Body of pancreas (tissue), 4 donors: ENCODE measurements at regions not wholly inside any gene's neighbourhood (a gene's known extent, or its start where the extent isn't known, plus 50 kb on each side); places are given as distances from the start of the nearest gene placed in this dataset.
A peak's percentile ranks its signal among the peaks of the same experiment; 100 is the strongest.

Experiments used
- ATAC-seq: fragments of 150-250 bp; one replicate; pipeline ENCODE4 v1.9.1; 2016
- DNase-seq, 4 donors: peaks; one replicate each; pipeline ENCODE4 v3.0.0-alpha.2; 2019
- H3K27ac ChIP-seq, 4 donors: fragments of 200-600 bp; sonication (generic); 1 replicate in 3 of 4; 2 replicates in 1 of 4; pipeline versions ENCODE4 v1.5.1 to v1.6.1; 2016 to 2019; ENCODE audit warnings: mild to moderate bottlenecking in 1 of 4, mixed read lengths in 1 of 4, moderate library complexity in 1 of 4
- H3K27me3 ChIP-seq, 2 donors: fragments of 200-600 bp; sonication (generic); one replicate each; pipeline ENCODE4 v1.6.0; 2016; ENCODE audit warnings: mild to moderate bottlenecking in 1 of 2
- H3K36me3 ChIP-seq, 2 donors: fragments of 200-600 bp; sonication (generic); replicated peaks in 1 of 2; 2 replicates each; pipeline ENCODE4 v1.5.1; 2016; ENCODE audit warnings: low read depth in 2 of 2; ENCODE audit not compliant: insufficient read depth in 1 of 2
- H3K4me1 ChIP-seq: fragments of 200-600 bp; sonication (generic); one replicate; pipeline ENCODE4 v1.6.0; 2016
- H3K4me3 ChIP-seq, 2 donors: fragments of 200-600 bp; sonication (generic); 1 replicate in 1 of 2; 2 replicates in 1 of 2; pipeline ENCODE4 v1.5.1; 2016 to 2019
- H3K9me3 ChIP-seq, 3 donors: fragments of 200-600 bp; sonication (generic); 1 replicate in 2 of 3; 2 replicates in 1 of 3; pipeline ENCODE4 v1.5.1; 2016
- CTCF ChIP-seq, 7 experiments: fragments of 450-650 bp in 4 of 7; fragments of 200-600 bp in 3 of 7; sonication (generic) in 3 of 7; IDR thresholded peaks; one replicate each; pipeline ENCODE4 v1.5.1; 2016 to 2019; ENCODE audit warnings: antibody characterized with exemption in 7 of 7
- POLR2A ChIP-seq, 3 donors: fragments of 450-650 bp; IDR thresholded peaks; one replicate each; pipeline ENCODE4 v1.6.1; 2016; ENCODE audit warnings: antibody characterized with exemption in 3 of 3, mild to moderate bottlenecking in 2 of 3
- WGBS, 2 donors: methylation state at CpG; one replicate each; pipeline ENCODE4 v1.1.5; 2017; 5-methylcytosine and 5-hydroxymethylcytosine counted together
- intact Hi-C: fragments of 100-400 bp; cut with DNase I; formaldehyde crosslinking; loops from one replicate; pipeline ENCODE4 v1.15.1; 2023

- Histone ChIP-seq H3K9me3 (no peaks in the 10 kb centered on the region), H3K4me1 (no peaks in the 10 kb centered on the region), H3K27me3 (no peaks in the 10 kb centered on the region), H3K36me3 (no peaks in the 10 kb centered on the region), H3K27ac (no peak overlapping the region), H3K4me3 (no peak overlapping the region)
- no peak for TF ChIP-seq CTCF (IDR thresholded peaks at IDR 0.05)
- TF ChIP-seq POLR2A (IDR thresholded peaks at IDR 0.05), result no peak
- intact Hi-C loops, result no loop called here
- WGBS, 2 donors, result 11% methylated on average over 1 of the region's 1 CpG
- ATAC-seq, result no peak
- no peak for DNase-seq
These were observed 123.1 kb upstream of the MGAT4C start for GRCh38 chr12:86379337-86379736.

- intact Hi-C loops, result no loop called here
- ATAC-seq, result no peak
- Histone ChIP-seq H3K27me3 (no peaks in the 10 kb centered on the region), H3K27ac (no peak overlapping the region), H3K36me3 (no peaks in the 10 kb centered on the region), H3K9me3 (no peaks in the 10 kb centered on the region), H3K4me3 (no peak overlapping the region), H3K4me1 (no peaks in the 10 kb centered on the region)
- no peak for TF ChIP-seq CTCF (IDR thresholded peaks at IDR 0.05)
- TF ChIP-seq POLR2A (IDR thresholded peaks at IDR 0.05), result no peak
- 19 to 23% methylated on average over 2 of the region's 2 CpGs for WGBS, 2 donors
- peak in 1 of 4 donors; percentile 43 for DNase-seq
These were observed 119.9 kb upstream of the MGAT4C start for GRCh38 chr12:86376052-86376451.

- Histone ChIP-seq H3K27me3 (no peaks in the 10 kb centered on the region), H3K4me1 (no peaks in the 10 kb centered on the region), H3K9me3 (no peaks in the 10 kb centered on the region), H3K36me3 (no peaks in the 10 kb centered on the region), H3K4me3 (no peak overlapping the region), H3K27ac (no peak overlapping the region)
- TF ChIP-seq POLR2A (IDR thresholded peaks at IDR 0.05) (no peak), CTCF (IDR thresholded peaks at IDR 0.05) (no peak)
- intact Hi-C loops, result no loop called here
- WGBS, 2 donors, result 61 to 74% methylated on average over 1 of the region's 1 CpG
- ATAC-seq (no peak), DNase-seq (no peak)
These were observed 117.6 kb upstream of the MGAT4C start for GRCh38 chr12:86373813-86374212.

GRCh38 chr12:86367137-86367536, 110.9 kb upstream of the MGAT4C start:
- no peaks in the 10 kb centered on the region for H3K27me3 ChIP-seq
- DNase-seq, result no peak
- WGBS, 2 donors, result 41 to 53% methylated on average over 2 of the region's 2 CpGs
- TF ChIP-seq POLR2A (IDR thresholded peaks at IDR 0.05) (no peak), CTCF (IDR thresholded peaks at IDR 0.05) (no peak)
- H3K4me1 ChIP-seq, result no peaks in the 10 kb centered on the region
- intact Hi-C loops, result no loop called here
- ATAC-seq, result no peak
- H3K36me3 ChIP-seq, result no peaks in the 10 kb centered on the region
- H3K27ac ChIP-seq, result no peak overlapping the region
- H3K9me3 ChIP-seq, result no peaks in the 10 kb centered on the region
- H3K4me3 ChIP-seq, result no peak overlapping the region

GRCh38 chr12:86349196-86349595, 93.0 kb upstream of the MGAT4C start:
- H3K4me3 ChIP-seq, result no peak overlapping the region
- no peaks in the 10 kb centered on the region for H3K9me3 ChIP-seq
- H3K27ac ChIP-seq, result no peak overlapping the region
- no peaks in the 10 kb centered on the region for H3K27me3 ChIP-seq
- intact Hi-C loops, result no loop called here
- 35 to 45% methylated on average over 2 of the region's 2 CpGs for WGBS, 2 donors
- H3K4me1 ChIP-seq, result no peaks in the 10 kb centered on the region
- DNase-seq, result no peak
- H3K36me3 ChIP-seq, result no peaks in the 10 kb centered on the region
- no peak for ATAC-seq
- TF ChIP-seq CTCF (IDR thresholded peaks at IDR 0.05) (no peak), POLR2A (IDR thresholded peaks at IDR 0.05) (no peak)
